ENCODE measurements at regions not wholly inside any gene's neighbourhood (a gene's known extent, or its start where the extent isn't known, plus 50 kb on each side); places are given as distances from the start of the nearest gene placed in this dataset.
"Not testable (repeated sequence)": the region's sequence is repeated elsewhere in the genome, so short reads cannot be mapped to it uniquely, and the experiment has no call there.

DNA sequence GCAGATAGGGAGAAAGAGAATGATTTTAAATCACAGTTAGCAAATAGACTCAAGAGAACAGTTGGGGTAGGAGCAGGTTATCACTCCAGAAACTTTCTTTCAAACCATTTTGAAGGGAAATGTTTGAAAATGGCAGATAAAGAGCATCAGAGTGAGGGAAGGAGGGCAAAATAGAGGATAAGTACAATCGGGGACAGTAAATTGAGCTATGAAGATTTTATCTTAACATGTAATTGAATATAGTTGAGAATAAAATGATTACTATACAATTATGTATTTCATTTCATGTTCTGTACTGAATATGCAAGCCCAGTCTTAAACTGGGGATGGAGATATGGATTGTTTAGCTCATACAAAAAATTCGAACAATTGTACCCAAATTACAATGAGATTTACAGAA lies 54.0 kb downstream of the MAP10 start:
- no peaks in the 10 kb centered on the region for H3K36me3 Mint-ChIP-seq (ENCODE audit: low read depth)
- no peaks in the 10 kb centered on the region for H3K4me1 Mint-ChIP-seq (ENCODE audit: low read depth)
- H3K27ac Mint-ChIP-seq: no peak overlapping the region
- no peaks in the 10 kb centered on the region for H3K9me3 Mint-ChIP-seq
- no peaks in the 10 kb centered on the region for H3K27me3 Mint-ChIP-seq
- H3K4me3 Mint-ChIP-seq: no peak overlapping the region

DNA sequence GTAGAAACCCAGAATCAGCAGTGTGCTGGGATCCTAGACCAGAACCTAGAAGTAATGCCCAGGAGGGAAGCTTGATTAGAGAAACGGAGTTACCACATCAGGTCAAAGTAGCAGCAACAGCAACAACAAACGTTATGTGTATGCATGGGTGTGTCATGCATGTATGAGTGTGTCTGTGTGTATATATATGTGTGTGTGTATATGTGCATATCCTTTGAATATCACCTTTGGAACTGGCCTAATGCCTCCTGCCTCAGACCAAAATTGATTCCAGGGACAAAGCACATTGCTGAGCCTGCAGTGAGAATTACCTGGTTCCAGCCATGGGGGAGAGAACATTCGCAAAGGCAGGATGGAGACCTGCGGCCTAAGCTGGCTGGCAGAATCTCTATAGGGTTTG lies 55.9 kb downstream of the MAP10 start:
- no peaks in the 10 kb centered on the region for H3K9me3 Mint-ChIP-seq
- no peaks in the 10 kb centered on the region for H3K36me3 Mint-ChIP-seq (ENCODE audit: low read depth)
- no peaks in the 10 kb centered on the region for H3K4me1 Mint-ChIP-seq (ENCODE audit: low read depth)
- H3K4me3 Mint-ChIP-seq: no peak overlapping the region
- H3K27ac Mint-ChIP-seq: no peak overlapping the region
- H3K27me3 Mint-ChIP-seq: no peaks in the 10 kb centered on the region

DNA sequence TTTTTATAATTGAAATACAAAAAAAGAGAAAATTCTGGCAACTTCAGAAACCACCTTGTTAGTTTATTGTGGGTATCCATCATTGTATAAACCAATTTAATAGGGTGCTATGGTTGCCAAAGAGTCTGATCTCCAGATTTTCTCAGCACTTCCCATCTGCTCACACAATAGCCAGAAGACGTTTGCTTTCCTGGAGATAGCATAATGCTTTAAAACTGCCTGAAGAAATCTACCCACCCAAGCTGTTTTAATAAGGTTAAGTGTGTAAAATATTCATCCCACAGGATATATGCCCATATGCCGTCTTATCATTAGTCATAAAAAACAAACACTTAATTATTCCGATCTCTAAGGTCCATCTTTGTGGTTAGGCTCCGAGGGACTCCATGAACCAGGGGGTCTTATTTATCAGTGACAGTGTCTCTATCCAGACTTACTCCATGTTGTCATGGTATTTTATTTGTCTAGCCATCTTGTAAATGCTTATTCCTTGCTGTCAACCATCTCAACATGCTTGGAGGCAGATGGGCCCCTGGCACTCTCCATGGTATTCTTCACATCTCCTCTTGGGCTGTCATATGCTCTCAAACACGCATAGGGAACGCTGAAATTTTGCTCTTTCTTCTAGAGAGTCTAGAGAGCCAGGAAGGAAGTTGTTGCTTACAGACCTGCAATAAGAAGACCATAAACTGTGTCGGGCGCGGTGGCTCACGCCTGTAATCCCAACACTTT lies 58.5 kb downstream of the MAP10 start:
- no peaks in the 10 kb centered on the region for H3K27me3 Mint-ChIP-seq
- no peak overlapping the region for H3K4me3 Mint-ChIP-seq
- no peaks in the 10 kb centered on the region for H3K36me3 Mint-ChIP-seq (ENCODE audit: low read depth)
- no peaks in the 10 kb centered on the region for H3K9me3 Mint-ChIP-seq
- H3K27ac Mint-ChIP-seq: no peak overlapping the region
- no peaks in the 10 kb centered on the region for H3K4me1 Mint-ChIP-seq (ENCODE audit: low read depth)

DNA sequence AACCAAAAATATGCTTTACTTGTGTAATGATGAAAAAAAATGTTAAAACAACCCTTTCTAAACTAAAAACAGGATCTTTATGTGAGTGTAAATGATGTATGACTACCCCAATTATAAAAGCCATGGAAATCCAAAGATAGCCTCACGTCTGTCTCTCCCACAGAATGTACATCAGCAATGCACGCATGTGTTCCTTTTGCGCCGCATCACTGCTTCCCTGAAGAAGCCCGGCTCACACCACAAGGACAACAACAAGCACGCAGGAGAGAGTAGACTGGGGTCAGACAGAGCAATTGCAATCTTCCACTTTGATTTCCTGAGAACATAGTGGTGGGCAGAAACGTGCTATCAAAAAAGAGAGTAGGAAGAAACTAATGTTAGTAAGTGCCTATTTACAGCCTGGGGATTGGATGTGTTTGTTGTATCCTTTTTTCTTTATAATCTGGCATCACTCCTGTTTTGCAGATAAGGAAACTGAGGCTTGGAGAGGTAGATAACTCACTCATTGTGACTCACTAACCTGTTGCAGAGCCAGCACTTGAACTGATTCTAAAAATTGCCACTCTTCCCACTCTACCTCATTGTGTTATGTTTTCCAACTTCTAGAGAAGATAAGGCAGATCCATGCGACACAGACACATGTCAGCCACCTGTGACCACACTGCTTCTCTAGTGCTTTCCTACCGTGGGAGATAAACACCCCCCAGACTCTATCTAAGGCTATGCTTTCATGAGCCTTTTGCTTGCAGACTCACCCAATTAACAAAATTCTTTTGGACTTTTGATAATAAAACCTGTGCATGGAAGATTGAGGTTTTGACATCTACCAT lies 60.1 kb downstream of the MAP10 start:
- H3K4me3 Mint-ChIP-seq: no peak overlapping the region
- no peaks in the 10 kb centered on the region for H3K36me3 Mint-ChIP-seq (ENCODE audit: low read depth)
- no peak overlapping the region for H3K27ac Mint-ChIP-seq
- peaks cover 2% of the 10 kb centered on the region for H3K4me1 Mint-ChIP-seq (ENCODE audit: low read depth)
- H3K9me3 Mint-ChIP-seq: no peaks in the 10 kb centered on the region
- H3K27me3 Mint-ChIP-seq: no peaks in the 10 kb centered on the region

DNA sequence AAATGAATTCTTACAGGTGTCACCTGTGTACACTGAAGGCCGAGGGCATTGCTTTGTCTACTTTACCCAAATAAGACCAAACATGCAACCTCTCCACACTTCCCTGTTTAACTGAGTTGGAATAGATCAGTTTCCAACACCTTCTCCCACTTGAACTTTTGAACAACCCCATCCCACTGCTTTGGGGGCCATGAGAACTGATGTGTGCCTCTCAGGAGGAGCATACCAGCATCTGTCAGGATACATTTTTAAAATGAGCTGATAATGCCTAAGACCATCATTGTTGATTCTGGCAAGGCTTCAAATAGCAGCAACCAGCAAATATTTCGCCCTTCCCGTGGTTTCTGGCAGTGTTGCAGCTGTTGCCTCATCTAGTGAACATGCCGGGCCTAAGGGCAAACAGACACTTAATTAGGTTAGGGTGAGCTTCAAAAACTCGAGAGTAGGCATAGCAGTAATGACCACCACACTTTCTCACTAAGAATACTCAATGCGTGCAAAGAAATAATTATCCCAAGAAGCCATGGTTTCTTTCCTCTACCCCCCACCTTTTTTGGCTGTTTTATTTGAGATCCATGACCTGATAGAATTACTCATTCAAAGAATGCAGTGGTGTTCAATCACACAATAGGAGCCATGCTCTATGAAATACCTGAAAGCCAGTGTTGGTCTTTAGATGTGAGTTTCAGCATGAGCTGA lies 63.7 kb downstream of the MAP10 start:
- no peak overlapping the region for H3K4me3 Mint-ChIP-seq
- no peaks in the 10 kb centered on the region for H3K36me3 Mint-ChIP-seq (ENCODE audit: low read depth)

DNA sequence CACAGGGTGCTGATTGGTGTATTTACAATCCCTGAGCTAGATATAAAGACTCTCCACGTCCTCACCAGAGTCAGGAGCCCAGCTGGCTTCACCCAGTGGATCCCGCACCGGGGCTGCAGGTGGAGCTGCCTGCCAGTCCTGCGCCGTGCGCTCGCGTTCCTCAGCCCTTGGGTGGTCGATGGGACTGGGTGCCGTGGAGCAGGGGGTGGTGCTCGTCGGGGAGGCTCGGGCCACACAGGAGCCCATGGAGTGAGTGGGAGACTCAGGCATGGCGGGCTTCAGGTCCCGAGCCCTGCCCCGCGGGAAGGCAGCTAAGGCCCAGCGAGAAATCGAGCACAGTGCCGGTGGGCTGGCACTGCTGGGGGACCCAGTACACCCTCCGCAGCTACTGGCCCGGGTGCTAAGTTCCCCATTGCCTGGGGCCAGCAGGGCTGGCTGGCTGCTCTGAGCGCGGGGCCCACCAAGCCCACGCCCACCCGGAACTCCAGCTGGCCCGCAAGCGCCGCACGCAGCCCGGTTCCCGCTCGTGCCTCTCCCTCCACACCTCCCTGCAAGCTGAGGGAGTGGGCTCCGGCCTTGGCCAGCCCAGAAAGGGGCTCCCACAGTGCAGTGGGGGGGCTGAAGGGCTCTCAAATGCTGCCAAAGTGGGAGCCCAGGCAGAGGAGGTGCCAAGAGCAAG lies 66.2 kb downstream of the MAP10 start:
- not testable (repeated sequence) for H3K27me3 Mint-ChIP-seq; H3K27ac Mint-ChIP-seq; H3K36me3 Mint-ChIP-seq (ENCODE audit: low read depth); H3K9me3 Mint-ChIP-seq
- Mint-ChIP-seq H3K4me3 (peak overlapping the region; percentile 76), H3K4me1 (ENCODE audit: low read depth) (peaks cover 13% of the 10 kb centered on the region)

More for the DNA sequence above, 63.7 kb downstream of the MAP10 start:
- Mint-ChIP-seq H3K27ac (no peak overlapping the region), H3K9me3 (no peaks in the 10 kb centered on the region), H3K27me3 (peaks cover 6% of the 10 kb centered on the region), H3K4me1 (ENCODE audit: low read depth) (peaks cover 9% of the 10 kb centered on the region)

DNA sequence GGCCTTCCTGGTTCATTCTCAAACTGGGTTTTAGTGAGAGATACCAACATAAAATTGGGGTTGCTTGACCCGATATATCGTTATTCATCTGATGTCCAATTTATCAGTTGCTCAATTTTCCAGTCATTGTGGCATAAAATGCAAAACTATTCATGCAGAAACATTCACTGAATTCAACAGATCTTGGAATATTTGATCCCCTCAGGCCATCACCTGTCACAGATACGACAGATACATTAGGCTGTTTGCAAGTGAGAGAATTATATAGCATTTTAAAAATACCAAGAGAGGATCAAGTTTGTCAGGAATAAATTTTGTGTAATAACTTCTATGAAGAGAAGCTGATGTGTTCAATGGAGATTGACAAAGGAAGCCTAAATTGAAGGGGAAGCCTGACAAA lies 67.1 kb downstream of the MAP10 start:
- Mint-ChIP-seq H3K27me3 (peaks cover 6% of the 10 kb centered on the region), H3K9me3 (no peaks in the 10 kb centered on the region)

DNA sequence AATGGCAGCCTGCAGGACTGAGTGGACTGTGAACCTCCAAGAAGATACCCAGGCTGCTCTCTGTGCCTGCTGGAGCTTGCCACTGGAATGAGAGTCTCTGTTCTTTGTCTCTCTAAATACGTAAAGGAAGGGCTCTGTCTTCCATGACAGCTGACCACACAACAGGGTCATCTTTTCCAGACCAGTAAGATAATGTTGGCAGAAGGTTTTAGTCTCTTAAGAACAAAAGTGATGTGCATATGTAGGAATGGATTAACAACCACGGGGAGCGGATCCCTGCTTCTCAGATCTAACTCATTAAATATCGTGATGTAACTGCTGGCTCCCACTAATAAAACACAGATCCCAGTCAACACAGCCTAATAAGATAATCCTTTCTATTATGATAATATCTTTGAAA lies 67.5 kb downstream of the MAP10 start:
- H3K27me3 Mint-ChIP-seq: peaks cover 6% of the 10 kb centered on the region
- H3K9me3 Mint-ChIP-seq: no peaks in the 10 kb centered on the region
- no peaks in the 10 kb centered on the region for H3K36me3 Mint-ChIP-seq (ENCODE audit: low read depth)
- H3K4me3 Mint-ChIP-seq: no peak overlapping the region
- no peak overlapping the region for H3K27ac Mint-ChIP-seq
- H3K4me1 Mint-ChIP-seq (ENCODE audit: low read depth): peaks cover 26% of the 10 kb centered on the region

More for the DNA sequence above, 67.1 kb downstream of the MAP10 start:
- Mint-ChIP-seq H3K27ac (no peak overlapping the region), H3K36me3 (ENCODE audit: low read depth) (no peaks in the 10 kb centered on the region), H3K4me1 (ENCODE audit: low read depth) (peaks cover 21% of the 10 kb centered on the region), H3K4me3 (no peak overlapping the region)

DNA sequence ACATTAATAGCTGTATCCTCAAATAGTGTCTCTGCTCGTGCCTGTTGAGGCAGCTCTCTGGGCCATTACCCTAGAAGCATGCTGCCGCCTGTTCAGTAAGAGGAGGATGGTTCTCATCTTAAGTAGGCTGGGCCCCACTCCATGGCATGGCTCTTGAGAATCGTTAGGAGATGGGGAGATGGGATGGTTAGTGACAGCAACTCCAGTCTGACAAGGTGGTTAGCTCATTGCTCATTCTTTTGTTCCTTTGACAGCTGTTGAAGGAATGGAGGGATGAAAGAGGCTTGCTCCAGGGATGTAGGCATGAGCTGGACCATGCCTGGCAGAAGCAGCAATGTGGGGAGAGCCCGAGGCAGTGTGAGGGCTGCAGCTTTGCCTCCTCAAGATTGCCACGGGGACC lies 68.2 kb downstream of the MAP10 start:
- peaks cover 6% of the 10 kb centered on the region for H3K27me3 Mint-ChIP-seq
- no peak overlapping the region for H3K4me3 Mint-ChIP-seq
- no peaks in the 10 kb centered on the region for H3K36me3 Mint-ChIP-seq (ENCODE audit: low read depth)
- H3K9me3 Mint-ChIP-seq: no peaks in the 10 kb centered on the region
- no peak overlapping the region for H3K27ac Mint-ChIP-seq
- peaks cover 30% of the 10 kb centered on the region for H3K4me1 Mint-ChIP-seq (ENCODE audit: low read depth)

DNA sequence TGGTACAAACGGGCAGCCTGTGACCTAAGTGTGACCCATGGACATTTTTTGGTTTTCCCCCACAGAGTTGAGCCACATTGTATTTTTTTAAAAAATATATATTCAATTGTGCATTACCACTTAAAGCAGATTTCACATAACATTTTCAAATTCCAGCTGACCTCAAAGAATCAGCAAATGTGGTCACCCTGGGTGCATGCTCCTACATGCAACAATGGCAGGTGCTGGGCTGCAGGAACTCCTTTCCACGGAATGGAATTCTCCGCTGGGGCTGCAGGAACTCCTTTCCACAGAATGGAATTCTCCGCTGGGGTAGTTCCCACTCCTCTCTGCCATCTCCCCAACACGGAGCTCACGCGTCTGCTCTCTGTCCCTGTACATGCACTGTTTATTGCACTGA lies 68.7 kb downstream of the MAP10 start:
- Mint-ChIP-seq H3K27ac (no peak overlapping the region), H3K4me3 (no peak overlapping the region), H3K9me3 (no peaks in the 10 kb centered on the region), H3K36me3 (ENCODE audit: low read depth) (no peaks in the 10 kb centered on the region), H3K27me3 (peaks cover 6% of the 10 kb centered on the region), H3K4me1 (ENCODE audit: low read depth) (peaks cover 30% of the 10 kb centered on the region)

DNA sequence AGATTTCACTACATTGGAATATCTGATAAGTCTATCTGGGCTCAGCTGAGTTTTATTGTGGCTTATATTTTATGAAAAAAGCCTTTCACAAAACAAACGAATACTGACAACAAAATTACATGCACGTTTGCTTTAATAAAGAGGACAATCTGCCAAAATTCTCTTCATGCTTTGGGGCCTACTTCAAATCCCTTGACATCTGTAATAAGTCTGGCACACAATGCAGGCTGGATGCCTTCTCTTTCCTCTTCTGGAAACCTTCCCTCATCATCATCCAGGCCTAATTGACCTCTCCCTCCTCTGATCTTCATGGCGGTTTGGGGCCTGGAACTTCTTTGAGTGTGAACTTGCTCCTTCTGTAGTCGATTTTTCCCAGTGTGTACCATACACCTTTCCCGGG lies 70.3 kb downstream of the MAP10 start:
- H3K9me3 Mint-ChIP-seq: no peaks in the 10 kb centered on the region
- H3K36me3 Mint-ChIP-seq (ENCODE audit: low read depth): no peaks in the 10 kb centered on the region
- peaks cover 5% of the 10 kb centered on the region for H3K27me3 Mint-ChIP-seq
- H3K4me3 Mint-ChIP-seq: no peak overlapping the region
- H3K27ac Mint-ChIP-seq: peak overlapping the region; percentile 48
- peaks cover 25% of the 10 kb centered on the region for H3K4me1 Mint-ChIP-seq (ENCODE audit: low read depth)

DNA sequence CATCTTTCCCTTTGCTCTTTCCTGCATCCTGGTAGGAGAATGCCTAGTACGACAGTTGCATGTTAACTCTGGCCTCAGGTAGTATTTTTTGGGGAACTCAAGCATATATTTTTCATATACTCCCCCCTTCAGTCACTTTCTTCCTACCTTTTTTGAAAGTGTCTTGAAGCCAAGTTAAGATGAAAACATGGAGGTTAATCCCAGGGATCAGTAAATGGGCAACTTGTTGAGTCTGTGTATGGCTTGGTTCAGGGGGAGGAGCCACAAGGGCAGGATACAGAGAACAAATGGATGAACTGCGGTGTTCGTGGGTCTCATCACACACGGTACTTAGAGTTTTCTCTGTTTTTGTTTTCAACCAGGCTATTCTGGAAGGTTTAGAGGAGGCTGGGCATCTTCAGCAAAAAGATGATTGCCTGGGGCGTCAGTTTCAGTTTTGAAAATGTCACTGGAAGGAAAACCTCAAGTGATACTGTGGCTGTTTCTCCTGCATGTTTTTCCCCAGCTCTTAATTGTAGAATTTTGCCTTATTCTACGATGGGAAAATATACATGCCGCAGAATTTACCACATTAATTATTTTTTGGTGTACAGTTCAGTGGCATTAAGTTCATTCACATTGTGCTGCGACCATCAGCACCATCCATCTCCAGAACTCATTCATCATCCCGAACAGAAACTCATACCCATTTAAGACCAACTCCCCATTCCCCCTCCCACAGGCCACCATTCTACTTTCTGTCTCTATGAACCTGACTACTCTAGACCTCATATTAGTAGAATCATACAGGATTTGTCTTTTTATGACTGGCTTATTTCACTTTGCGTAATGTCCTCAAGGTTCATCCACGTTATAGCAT lies 71.5 kb downstream of the MAP10 start:
- Mint-ChIP-seq H3K27ac (peak overlapping the region; percentile 89), H3K27me3 (no peaks in the 10 kb centered on the region), H3K36me3 (ENCODE audit: low read depth) (no peaks in the 10 kb centered on the region), H3K4me1 (ENCODE audit: low read depth) (peaks cover 21% of the 10 kb centered on the region), H3K9me3 (no peaks in the 10 kb centered on the region), H3K4me3 (no peak overlapping the region)

DNA sequence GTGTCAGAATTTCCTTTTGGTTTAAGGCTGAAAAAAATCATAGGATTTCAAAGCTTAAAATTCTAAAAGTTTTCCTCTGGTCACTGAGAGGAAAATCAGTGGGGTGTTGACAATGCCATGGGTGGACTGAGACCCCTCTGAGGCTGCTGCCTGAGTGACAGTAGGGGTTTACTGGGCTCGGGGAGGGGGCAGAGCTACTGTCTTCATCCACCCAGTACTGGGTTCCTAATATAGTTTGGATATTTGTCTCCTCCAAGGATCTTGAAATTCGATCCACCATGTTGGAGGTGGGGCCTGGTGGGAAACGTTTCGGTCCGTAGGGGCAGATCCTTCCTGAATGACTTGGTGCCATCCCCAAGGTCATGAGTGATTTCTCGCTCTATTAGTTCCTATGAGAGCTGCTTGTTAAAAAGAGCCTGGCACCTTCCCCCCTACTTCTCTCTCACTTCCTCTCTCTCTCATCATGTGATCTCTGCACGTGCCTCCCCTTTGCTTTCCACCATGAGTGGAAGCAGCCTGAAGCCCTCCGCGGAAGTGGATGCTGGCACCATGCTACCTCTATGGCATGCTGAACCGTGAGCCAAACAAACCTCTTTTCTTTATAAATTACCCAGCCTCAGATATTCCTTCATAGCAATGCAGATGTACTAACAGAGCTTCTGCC lies 72.3 kb downstream of the MAP10 start:
- H3K4me1 Mint-ChIP-seq (ENCODE audit: low read depth): peaks cover 21% of the 10 kb centered on the region
- H3K9me3 Mint-ChIP-seq: no peaks in the 10 kb centered on the region
- H3K27me3 Mint-ChIP-seq: no peaks in the 10 kb centered on the region
- H3K27ac Mint-ChIP-seq: peak overlapping the region; percentile 89
- H3K4me3 Mint-ChIP-seq: no peak overlapping the region
- H3K36me3 Mint-ChIP-seq (ENCODE audit: low read depth): no peaks in the 10 kb centered on the region

DNA sequence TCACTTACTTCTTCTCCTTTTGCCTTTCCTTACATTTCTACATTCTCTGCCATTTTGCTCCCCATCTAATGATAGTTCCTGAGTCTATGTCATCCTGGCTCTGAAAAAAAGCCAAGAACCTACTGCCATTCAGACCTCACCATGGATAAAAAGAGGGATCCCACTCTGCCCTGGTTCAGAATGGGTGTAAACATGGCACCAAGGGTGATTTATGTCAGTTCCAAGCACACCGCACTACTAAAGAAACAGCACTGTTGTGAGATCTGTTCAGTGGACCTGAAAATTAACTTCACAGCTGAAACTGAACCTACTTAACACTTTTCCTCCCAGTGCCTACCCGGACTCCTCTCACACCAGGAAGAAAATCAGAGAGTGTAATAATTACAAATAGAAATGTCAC lies 72.3 kb upstream of the NTPCR start:
- Mint-ChIP-seq H3K27me3 (no peaks in the 10 kb centered on the region), H3K36me3 (ENCODE audit: low read depth) (no peaks in the 10 kb centered on the region), H3K4me3 (no peak overlapping the region), H3K9me3 (no peaks in the 10 kb centered on the region), H3K4me1 (ENCODE audit: low read depth) (peaks cover 21% of the 10 kb centered on the region), H3K27ac (peak overlapping the region; percentile 89)

All from stimulated activated naive CD8-positive, alpha-beta T cell treated with anti-CD3 and anti-CD28 coated beads, Interleukin-15, Interleukin-2, amounts not matched to agents 100 ng/mL and 50 ng/mL, for 24 hours (primary cell).